ENCODE measurements at regions not wholly inside any gene's neighbourhood (a gene's known extent, or its start where the extent isn't known, plus 50 kb on each side); places are given as distances from the start of the nearest gene placed in this dataset.

DNA sequence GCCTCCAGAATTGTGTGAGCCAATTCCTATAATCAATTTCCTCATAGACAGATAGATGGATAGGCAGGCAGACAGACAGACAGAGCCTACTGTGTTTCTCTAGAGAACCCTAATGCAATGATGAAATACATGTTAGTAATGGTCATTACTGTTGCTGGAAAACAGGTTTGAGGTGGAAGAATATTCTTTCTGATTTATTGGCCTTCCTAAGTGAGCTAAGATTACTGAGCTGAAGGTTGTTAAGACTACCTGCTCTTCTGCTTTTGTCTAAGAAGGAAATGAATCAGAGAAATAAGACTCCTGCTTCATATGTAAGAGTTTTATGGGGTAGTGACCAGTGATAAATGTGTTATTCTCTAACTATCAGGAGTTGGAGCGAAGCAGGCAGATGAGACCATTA is 219.9 kb downstream of the ELAVL2 start:
- DNase-seq = no peak

DNA sequence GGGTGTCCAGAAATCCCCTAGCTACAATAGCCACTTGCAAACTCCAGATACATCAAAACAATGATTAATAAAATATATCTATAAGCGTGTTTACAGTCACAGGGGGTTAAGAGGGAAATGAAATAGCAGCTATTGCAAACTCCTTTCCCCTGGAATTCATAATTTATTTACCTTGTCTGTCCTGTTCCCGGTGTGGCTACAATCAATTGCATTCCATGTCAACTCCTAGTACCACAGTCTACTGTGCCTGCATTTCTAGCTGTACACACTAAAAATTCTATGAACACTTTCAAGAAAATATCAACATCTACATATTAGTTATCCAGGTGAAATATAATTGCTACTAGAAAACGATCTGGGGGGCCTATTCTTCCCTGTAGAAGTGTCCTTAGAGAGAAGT is 217.6 kb downstream of the ELAVL2 start:
- DNase-seq = no peak

DNA sequence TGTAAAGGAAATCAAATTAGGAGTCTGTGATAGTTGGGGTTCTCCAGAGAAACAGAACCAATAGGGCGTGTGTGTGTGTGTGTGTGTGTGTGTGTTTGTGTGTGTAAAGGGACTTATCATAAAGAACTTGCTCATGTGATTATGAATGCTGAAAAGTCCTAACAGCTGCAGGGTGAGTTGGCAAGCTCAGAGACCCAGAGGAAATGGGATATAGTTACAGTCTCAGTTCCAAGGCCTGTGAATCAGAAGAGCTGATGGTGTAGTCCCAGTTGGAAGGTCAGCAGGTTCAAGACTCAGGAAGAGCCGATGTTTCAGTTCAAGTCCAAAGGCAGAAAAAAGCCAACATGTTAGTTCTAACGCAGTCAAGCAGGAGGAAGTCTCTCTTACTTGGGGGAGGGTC is 214.2 kb downstream of the ELAVL2 start:
- no peak for DNase-seq

DNA sequence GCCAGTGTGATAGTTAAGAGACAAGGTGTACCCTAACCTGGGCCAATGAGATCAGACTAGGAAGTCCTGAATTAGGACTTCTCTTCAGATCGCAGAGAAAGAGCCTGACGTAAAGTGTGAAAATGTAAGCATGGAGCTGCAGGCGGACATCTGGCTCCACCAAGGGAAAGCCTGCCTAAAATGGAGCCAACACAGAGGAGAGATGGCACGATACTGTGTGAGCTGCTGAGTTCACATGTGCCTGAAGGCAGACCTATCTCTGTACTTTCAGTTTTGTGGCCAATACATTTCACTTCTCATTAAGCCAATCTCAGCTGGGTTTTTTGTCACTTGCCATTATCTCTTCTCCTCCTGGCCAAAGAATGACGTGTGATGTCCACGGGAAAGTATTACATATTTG is 210.5 kb downstream of the ELAVL2 start:
- DNase-seq = no peak

DNA sequence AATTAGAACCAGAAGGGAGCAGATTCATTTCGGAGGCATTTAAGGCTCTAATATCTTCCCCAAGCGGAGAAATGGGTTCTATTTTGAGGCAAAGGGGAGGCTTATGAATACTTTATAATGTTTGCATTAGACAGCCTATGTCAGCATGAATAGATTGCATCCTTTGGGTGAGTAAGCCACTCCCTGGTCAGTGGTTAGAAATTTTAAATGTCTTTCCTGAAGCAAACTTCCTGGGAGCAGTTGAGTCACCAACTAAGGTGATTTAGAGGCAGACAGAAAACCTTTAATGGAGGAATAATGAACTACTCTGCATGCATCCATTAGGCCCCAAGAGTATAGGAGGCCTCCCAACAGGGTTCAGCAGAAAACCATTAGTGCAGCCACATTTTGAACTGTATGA is 204.9 kb downstream of the ELAVL2 start:
- DNase-seq = no peak

DNA sequence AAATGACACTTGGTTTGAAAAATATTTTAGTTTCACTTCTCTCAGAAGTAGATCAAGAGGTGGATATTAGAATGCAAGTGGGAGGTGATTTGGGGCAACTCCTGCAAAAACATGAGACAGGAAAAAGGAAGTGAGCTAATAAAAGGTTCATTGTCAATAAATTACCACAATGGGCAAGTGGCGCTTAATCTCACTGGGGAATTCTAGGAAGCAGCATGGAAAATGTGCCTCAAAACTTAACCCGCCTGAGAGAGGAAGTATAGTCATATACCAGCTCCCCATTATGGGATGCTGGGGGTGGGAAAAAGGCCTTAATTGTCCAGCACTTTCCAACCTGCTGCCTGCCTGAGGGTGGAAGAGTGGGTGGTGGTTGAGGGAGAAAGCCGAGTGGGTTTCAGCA is 204.1 kb downstream of the ELAVL2 start:
- DNase-seq = no peak

DNA sequence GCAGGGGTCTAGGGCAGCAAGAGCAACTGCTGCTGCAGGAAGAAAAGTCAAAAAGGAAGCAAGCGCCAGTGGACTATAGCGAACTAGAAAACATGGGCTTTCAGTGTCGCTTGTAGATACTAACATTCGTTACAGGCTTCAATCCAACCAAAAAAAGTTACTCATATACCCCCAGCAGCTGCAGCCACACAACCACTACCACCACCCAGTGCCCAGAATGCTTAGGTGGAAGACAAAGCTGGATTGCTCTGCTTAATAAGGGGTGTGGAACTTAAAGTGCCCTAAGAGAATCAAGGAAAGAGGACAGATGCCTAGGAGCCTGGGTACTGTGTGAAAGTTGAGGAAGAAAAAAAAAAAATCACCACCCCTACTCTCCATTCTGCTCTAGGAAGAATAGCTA is 203.6 kb downstream of the ELAVL2 start:
- no peak for DNase-seq

DNA sequence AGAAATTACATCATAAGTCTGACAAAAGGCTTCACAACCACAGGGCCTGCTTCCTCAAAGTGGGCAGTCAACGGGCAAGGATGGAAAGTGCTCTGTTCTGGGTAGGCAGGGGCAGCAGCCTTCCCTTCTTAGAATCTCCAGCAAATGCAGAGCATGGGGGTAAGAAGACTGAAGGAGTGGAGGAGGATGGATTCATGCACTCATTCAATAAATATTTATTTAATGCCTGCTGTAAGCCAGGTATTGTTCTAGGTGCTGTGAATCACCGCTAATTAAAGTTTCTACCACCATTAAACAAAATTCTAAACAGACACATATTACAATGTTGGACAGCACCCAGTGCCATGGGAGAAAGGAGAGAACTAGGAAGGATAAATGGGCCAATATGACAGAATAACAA is 195.6 kb downstream of the ELAVL2 start:
- DNase-seq = no peak

DNA sequence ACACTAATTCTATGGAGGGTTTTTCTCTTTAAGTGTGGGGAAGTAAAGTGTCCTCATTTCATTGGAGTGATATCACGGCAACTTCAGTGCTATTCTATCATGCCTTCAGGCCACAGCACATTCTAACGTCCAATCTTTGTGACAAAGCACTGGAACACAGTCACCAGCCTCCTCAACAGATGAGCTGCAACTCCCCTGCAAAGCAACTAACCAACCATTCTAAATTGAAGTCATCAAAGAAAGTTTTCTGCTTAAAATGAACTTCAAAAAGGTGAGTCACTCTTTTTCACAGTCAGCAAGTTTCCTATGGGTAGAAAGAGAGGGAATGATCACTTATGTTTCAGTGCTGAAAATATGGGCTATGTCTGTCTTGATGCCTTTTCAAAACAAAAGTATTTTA is 190.8 kb downstream of the ELAVL2 start:
- no peak for DNase-seq

DNA sequence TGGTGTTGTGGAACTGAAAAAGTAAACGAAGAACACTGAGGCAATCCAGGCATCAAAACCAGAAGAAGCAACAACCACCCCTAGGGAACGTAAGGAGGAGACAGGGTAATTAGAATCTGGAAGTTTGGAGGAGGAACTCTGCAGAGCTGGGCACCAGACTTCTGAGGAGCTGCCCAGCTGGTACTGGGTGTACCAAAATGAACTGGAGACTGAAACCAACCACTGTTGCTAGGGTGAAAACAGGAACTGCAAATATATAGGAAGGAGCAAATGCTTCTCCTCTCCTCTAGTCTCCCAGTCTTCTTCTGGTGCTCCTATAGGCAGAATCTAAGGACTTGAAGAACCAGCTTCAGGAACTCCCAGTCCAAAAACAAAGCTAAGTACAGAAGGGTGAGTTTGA is 189.8 kb downstream of the ELAVL2 start:
- DNase-seq = no peak

DNA sequence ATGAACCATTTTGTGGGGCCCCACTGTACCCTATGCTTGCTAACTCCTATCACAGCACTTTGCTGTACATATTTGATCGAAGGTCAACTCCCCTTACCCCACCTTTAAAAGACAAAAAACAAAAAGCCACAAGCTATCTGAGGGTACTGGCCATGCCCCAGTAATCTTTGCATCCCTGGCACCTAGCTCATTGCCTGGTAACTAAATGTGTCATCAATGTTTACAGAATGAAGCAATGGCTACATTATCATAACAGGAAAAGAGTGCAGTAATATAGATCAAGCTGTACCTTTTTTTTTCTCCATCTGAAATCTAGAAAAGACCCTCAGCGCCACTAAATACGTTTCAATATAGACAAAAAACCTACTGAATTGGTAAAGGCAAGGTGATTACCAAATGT is 188.0 kb downstream of the ELAVL2 start:
- no peak for DNase-seq

DNA sequence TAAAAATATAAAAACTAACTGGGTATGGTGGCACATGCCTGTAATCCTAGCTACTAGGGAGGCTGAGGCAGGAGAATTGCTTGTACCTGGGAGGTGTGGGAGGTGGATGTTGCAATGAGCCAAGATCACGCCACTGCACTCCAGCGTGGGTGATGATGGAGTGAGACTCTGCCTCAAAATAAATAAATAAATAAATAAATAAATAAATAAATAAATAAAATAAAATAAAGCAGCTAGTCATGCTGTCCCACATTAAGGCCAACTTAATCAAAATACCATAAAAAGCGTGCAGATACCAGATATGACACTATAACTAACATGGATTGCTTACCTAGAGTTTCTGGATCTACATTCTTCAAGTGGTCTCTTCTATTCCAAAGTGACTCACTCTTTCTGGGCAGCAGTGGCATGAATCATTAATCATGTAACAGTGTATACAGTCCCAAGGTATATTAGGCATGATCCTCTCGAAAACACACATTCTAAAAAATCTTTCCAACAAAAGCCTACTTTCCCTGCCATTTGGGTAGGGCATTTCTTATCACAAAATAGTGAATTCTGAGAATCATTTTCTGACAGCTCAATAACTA is 187.1 kb downstream of the ELAVL2 start:
- DNase-seq = no peak

Measured in cerebellar nuclear complex (tissue), 1 donor.